NB4 (cell line): ENCODE measurements at regions not wholly inside any gene's neighbourhood (a gene's known extent, or its start where the extent isn't known, plus 50 kb on each side); places are given as distances from the start of the nearest gene placed in this dataset.

Experiments
- DNase-seq: peaks from one replicate; pipeline ENCODE4 v3.0.0; 2010; ENCODE audit warnings: low read depth
- H3K4me3 ChIP-seq: one replicate; pipeline ENCODE4 v1.5.1; 2011; ENCODE audit warnings: mild to moderate bottlenecking, low read depth, low read length, moderate library complexity
- MAX ChIP-seq: IDR thresholded peaks from 2 replicates; pipeline ENCODE4 v1.6.1; 2011; ENCODE audit warnings: low read depth, low read length
- MYC ChIP-seq: IDR thresholded peaks from 2 replicates; pipeline ENCODE4 v1.6.1; 2011; ENCODE audit warnings: low read depth, low read length
- POLR2A ChIP-seq: IDR thresholded peaks from 2 replicates; pipeline ENCODE4 v1.6.1; 2011; ENCODE audit warnings: mild to moderate bottlenecking; ENCODE audit not compliant: insufficient read length; ENCODE audit errors: extremely low read depth
- TF ChIP-seq, protein P1 (sequence below): IDR thresholded peaks from one replicate; pipeline ENCODE4 v1.5.1; 2012; ENCODE audit warnings: low read depth, low read length

GRCh38 chr9:31677877-31678276 is 706.6 kb upstream of the ACO1 start:
- no peak for DNase-seq
- TF ChIP-seq MAX (no peak), MYC (no peak), POLR2A (no peak)
- TF ChIP-seq, protein P1, sequence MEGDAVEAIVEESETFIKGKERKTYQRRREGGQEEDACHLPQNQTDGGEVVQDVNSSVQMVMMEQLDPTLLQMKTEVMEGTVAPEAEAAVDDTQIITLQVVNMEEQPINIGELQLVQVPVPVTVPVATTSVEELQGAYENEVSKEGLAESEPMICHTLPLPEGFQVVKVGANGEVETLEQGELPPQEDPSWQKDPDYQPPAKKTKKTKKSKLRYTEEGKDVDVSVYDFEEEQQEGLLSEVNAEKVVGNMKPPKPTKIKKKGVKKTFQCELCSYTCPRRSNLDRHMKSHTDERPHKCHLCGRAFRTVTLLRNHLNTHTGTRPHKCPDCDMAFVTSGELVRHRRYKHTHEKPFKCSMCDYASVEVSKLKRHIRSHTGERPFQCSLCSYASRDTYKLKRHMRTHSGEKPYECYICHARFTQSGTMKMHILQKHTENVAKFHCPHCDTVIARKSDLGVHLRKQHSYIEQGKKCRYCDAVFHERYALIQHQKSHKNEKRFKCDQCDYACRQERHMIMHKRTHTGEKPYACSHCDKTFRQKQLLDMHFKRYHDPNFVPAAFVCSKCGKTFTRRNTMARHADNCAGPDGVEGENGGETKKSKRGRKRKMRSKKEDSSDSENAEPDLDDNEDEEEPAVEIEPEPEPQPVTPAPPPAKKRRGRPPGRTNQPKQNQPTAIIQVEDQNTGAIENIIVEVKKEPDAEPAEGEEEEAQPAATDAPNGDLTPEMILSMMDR, result no peak
- H3K4me3 ChIP-seq, result no peak overlapping the region

DNA sequence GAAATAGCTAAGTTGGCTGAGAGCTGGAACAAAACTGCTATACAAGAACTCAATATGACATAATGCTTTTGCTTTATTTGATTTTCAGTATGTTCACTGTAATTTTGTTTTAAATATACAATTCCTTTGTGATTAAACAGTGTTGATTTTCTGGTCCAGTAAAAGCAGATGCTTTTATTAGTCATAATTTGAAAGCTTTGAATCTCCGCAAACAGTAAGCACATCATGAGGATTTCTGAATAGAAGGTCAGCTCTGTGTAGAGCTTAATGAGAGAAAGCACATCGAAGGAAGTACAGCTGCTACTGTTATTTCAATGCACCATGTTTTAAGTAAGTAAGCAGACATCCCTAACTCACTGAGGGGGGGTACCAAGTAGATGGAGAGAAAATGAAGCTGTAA is 701.3 kb upstream of the ACO1 start:
- TF ChIP-seq POLR2A, result no peak
- no peak for TF ChIP-seq MAX
- TF ChIP-seq, protein P1, result no peak
- no peak for DNase-seq
- H3K4me3 ChIP-seq, result no peak overlapping the region

- TF ChIP-seq MAX, result no peak
- no peak for TF ChIP-seq POLR2A
- TF ChIP-seq MYC, result no peak
- TF ChIP-seq, protein P1, result no peak
- H3K4me3 ChIP-seq, result no peak overlapping the region
- no peak for DNase-seq
Measured at GRCh38 chr9:31697956-31698355, 686.5 kb upstream of the ACO1 start.

DNA sequence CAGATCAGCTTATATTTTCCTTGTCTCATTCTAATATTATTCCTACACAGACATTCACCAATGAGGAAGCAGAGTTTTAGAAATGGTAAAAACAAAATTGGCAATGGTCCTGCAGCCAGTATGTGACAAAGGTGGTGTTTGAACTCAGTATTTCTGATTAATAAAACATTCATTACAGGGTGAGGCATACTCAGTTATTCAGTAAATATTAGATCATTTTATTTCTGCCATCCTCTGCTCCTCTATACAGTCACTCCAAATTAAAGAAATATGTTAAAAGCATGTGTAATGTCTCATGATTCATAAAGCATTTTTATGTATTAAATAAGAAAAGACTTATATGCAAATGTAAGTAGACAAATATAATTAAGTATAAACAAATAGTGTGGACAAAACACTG is 684.6 kb upstream of the ACO1 start:
- TF ChIP-seq MYC, result no peak
- TF ChIP-seq, protein P1, result no peak
- no peak for TF ChIP-seq POLR2A
- no peak for TF ChIP-seq MAX
- no peak for DNase-seq

DNA sequence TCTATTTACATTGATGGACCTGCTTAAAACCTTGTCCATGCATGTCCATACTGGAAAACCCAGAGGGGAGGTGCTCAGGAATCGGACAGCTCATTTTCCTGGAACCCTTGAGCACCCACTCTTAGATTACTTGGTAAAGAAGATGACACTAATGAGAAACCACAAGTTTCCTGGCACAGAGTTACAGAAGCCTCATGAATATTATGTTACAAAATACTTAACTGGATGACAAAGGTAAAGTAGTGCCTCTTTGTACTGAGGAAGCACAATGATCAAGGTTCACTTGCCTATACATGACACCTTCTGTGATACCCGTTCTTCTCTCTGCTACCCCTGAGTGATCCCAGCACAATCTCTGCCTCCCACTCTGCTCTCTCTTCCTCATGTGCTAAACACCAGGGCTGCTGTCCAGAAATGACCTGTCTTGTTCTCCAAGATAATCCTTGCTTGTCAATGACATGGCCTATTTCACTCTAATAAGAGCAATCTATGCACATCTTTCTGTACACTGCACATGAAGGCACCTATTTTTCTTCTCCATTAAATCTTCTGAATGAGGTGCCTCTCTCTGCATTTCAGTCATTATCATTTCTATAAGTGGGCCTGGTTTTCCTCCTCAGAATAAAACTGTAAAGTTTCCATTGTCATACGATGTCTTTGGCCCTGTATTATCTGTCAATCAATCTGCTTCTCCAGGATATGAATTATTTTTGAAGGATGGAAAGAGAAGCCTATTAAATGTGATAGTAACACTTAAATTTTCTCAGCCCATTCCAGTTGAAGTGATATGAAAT is 684.0 kb upstream of the ACO1 start:
- no peak for DNase-seq
- no peak for TF ChIP-seq MYC
- TF ChIP-seq POLR2A, result no peak
- TF ChIP-seq MAX, result no peak
- TF ChIP-seq, protein P1, result no peak
- no peak overlapping the region for H3K4me3 ChIP-seq

More for the DNA sequence above, 684.6 kb upstream of the ACO1 start:
- H3K4me3 ChIP-seq, result no peak overlapping the region

DNA sequence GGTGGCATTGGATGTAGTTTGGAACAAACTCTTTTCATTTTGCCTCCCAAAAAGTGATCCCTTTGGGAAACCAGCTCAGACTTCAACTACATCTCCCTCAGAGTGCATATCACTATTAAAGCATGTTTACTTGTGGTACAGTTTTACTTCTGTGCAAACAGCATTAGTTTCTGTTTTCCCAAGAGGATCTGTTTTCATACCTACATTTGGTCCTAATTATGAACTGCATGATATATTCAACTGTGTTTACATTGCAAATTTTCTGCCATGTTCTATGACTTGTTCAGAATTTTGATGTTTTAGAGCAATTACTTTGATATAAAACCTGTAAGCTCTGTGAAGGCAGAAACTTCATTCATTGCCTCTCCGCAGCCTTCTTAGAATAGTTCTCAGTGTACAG is 681.5 kb upstream of the ACO1 start:
- TF ChIP-seq MAX (no peak), MYC (no peak)
- TF ChIP-seq, protein P1, result no peak
- no peak for DNase-seq

More for the DNA sequence above, 681.5 kb upstream of the ACO1 start:
- H3K4me3 ChIP-seq, result no peak overlapping the region
